NCI-H446 treated with DMSO at 0.1 percent for 48 hours (cell line): ENCODE measurements at regions not wholly inside any gene's neighbourhood (a gene's known extent, or its start where the extent isn't known, plus 50 kb on each side); places are given as distances from the start of the nearest gene placed in this dataset.
"Not testable (repeated sequence)": the region's sequence is repeated elsewhere in the genome, so short reads cannot be mapped to it uniquely, and the experiment has no call there.

ENCODE experiments used
- DNase-seq: peaks from one replicate; lab custom pipeline; 2025; lab: John Stamatoyannopoulos, UW

DNA sequence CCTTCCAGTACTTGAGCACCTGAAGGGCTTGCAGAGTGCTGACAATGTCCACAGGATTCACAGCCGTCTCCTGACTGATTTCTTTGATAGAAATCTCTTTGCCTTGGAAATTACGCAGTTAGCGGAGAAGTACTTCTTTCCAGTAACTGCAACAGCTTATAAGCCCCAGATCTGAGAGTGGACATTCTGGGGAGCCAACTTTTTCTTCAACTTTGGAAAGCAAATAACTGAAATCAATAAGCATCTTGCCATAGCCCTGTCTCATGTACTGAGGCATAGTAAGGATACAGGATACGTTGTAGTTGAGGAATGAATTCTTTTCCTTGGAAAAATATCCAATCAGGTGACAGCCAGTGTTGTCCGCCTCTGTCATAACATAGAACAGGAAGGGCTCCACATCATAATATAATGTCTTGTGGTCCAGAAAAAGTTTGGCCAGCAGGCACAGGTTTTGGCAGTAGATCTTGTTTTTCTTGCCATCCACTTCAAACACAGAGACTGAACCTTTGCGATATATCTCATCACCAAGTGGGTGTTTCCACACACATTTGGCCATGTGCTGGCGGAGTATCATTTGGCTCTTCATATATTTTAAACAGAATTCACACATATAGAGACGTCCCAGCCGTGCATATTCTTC is 711.1 kb upstream of the DIAPH2 start:
- DNase-seq: peak; percentile 26

DNA sequence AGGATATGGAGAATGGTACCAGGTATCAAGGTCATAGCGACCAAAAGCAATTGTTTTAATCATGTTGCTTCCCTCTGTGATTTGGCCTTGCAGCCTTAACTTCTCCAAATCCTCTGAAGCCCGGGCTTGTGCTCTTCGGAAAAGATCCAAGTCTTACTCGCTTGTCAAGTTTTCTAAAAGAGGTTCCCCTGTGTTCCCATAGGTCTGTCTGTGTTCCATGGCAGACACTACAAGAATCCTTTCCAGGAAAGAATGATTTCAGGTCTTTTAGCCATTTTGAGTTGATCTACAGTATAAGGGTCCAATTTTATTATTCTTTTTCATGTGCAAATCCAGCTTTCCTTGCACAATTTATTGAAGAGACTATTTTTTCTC is 710.6 kb upstream of the DIAPH2 start:
- no peak for DNase-seq

DNA sequence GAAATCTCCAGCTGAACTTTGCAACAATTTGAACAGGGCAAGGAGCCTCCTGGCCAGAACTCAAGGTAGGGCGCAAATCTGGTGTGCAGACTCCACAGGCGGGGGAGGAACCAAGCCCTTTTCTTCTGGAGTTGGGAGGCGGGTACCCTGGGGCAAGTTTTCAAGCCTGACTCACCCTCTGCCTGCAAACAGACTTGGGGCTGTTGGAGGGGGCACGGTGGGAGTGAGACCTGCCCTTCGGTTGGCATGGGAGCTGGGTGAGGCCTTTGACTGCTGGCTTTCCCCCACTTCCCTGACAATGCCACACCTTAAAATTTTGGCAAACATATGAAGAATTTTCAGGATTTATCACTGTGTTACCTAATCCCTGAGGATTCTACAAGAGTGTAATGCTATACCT is 709.8 kb upstream of the DIAPH2 start:
- no peak for DNase-seq

DNA sequence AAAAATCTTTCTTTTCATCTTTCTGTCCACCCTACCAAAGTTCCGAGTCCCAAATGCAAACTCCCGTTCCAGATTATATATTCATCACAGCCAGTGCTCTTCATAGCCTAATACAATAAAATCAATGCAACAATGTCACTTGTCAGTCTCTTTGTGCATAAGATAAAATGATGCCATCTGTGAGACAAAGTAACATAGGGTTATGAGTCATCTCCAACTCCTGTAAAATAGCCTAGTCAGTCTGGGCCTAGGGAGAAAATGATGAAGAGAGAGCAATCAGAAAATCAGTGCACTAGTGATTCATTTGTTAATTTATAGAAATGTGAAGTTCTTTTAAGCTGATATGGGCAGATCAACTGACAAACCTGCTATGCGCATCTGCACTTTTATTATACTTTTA is 689.1 kb upstream of the DIAPH2 start:
- DNase-seq: no peak

DNA sequence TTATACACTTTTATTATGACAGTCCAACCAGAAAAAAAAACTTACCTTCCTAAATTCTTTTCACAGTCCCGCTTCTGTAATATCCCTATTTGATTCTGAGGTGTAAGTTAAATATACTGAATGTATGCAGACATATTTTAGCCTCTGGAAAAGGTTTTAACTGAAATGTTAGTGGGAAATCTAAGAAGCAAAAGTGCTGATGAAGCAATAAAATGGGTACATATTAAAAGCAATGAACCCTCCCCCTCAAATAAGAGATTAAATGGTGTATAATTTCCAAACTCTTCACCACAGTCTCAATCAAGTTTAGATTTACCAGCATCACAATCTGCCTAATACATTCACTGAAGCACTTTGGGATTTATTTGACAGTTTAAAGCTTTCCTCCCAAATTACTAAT is 688.3 kb upstream of the DIAPH2 start:
- DNase-seq: no peak

DNA sequence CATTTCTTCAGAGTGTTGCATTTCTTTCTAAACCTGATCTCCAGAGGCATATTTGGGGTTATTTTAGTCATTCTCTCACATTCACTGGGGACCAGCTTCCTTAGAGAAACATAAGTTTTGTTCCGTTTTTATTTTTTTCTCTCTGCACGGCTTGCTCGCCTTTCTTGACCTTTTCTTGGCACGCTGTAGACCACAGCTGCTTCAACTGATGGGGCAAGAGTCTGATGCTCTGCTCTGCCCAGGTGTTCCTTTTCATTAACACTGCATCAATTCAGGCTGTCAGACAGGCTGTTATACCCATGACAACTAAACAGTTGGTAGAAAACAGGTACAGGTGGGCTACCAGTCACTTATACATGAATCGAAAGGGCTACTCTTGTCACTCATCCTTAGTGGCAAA is 682.2 kb upstream of the DIAPH2 start:
- DNase-seq: no peak

DNA sequence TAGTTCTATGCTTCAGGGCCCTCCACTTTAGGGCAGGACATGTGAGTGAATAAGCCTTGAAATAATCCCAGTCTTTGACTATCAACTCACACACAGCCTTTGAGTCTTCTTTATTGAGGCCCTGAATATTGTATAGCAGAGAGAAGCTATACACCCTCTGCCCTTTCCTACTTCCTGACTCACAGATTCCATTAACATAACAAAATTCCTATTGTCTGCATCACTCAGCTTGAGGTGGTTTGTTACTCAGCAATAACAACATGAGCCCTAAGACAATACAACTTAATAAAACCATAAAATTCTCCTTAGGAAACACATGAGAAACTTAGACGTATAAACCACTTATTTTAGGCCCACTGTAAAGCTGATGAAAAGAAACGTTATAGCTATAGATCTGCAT is 680.3 kb upstream of the DIAPH2 start:
- no peak for DNase-seq

DNA sequence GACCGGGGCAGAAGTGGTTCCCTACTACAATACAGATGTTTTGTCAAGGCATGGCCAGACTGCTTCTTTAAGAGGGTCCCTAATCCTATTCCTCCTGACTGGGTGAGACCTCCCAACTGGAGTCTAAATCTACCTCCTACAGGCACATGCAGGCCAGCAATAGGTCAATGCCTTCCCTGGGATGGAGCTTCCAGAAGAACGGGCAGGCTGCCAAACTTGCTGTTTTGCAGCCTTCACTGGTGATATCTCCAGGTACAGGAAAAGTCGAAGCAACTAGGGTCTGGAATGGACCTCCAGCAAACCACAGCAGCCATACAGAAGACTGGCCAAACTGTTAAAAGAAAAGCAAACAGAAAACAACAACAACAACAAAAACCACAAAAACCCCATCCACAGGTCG is 678.4 kb upstream of the DIAPH2 start:
- no peak for DNase-seq

DNA sequence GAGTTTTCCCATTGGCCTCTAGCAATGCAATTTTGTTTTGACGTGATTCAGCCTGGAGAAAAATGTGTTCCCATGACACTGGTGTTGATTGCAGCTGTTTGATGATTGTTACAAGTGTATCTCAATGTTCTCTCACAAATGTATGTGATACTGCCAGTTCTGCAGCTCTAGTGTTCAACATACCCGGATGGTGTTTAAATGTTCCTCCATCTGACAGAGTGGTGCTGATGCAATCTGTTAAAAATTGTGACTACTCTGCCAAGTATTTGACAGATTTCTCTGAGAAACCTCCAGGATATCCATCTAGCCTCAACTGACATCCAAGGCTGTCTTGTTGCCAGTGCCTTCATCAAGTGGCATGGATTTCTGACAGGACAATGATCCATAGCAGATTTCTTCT is 657.2 kb upstream of the DIAPH2 start:
- DNase-seq: peak; percentile 81

DNA sequence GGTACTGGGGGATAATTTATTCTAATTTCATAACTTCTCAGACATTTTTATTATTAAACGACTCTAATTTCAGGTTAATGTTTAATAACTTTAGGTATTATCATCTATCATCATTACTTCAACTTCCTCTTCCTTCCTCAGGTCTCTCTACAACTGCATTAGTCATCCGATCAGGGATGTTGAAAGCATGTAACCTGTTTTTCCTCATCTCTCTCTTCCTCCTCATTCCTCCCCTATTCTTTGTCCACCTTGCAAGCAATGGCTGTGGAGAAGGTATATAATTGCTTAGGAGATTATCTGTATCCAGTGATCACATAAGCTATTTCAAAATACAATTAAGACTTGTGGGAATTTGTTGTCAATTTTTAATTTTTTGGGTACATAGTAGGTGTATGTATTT is 632.6 kb upstream of the DIAPH2 start:
- no peak for DNase-seq

DNA sequence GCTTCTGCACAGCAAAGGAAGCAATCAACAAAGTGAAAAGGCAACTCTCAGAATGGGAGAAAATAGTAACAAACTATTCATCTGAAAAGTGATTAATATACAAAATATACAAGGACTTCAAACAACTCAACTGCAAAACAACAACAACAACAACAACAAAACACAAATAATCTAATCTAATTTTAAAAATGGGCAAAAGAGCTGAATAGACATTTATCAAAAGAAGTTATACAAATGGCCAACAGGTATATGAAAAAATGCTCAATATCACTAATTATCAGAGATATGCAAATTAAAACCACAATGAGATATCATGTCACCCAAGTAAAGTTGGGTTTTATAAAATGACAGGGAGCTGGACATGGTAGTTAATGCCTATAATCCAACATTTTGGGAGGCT is 602.8 kb upstream of the DIAPH2 start:
- no peak for DNase-seq

DNA sequence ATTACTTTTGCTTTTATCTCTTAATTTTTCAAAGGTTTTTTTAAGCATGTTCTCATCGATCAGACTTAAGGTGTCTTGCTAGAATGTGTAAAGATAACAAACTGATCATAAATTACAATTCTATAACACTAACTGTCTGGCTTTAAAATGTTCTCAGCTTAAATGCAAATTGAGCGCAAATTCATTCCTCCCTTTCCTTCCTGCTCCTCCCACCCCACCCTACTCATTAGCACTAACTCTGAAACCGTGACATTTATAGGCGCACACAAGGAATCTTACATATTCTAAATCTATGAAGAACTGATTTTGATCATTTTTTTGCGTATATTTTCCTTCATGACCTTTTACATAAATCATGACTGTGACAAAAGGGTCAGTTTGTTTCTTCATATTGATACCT is 590.0 kb upstream of the DIAPH2 start:
- no peak for DNase-seq

DNA sequence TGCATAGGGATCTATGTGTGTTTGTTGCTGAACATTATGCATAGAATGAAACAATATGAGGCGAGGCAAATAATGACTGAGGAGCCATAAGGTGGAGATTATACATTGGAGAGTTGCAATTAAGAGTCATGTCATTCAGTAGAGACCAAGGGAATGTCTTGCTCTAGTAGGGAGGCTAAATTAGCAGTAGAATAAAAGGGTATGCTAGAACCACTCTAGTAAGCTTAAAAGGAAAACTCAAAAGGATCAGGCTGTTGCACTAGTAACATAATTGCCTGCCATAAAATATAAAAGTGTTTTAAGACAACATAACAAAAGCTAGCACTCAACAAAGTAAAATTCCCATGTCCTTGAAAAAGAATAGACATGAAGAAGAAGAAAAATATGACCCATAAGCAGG is 586.2 kb upstream of the DIAPH2 start:
- no peak for DNase-seq

DNA sequence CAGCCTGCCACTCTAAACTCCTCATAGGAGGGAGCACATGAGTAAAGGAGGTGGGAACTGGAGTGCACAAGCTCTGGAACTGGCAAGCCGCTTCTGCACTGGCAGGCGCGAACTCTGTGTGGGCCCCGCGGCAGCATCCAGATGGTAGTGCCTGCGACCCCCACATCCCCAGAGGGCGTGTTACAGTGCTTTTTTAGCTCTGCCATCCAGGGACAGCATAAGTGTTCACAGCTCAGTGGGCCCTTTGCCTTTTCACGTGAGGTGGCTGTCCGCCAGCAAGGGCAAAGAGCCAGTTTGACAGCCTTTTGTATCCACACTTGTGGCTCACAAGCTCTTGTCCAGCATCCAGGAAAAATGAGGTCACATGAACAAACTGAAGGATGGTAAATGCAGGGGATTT is 581.6 kb upstream of the DIAPH2 start:
- peak; percentile 97 for DNase-seq

DNA sequence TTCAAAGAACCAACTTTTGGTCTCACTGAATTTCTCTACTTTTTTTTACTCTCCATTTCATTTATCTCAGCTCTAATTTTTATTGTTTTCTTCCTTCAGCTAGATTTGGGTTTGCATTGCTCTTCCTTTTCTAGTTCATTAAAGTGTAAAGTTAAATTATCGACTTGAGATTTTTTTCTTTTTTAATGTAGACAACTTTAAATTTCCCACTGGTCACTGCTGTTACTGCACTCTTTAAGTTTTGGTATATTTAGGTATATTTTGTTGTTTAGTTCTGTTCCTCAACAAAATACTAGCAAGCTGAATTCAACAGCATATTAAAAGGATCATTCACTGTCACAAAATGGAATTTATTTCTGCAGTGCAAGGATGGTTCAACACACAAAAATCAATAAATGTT is 572.0 kb upstream of the DIAPH2 start:
- no peak for DNase-seq

DNA sequence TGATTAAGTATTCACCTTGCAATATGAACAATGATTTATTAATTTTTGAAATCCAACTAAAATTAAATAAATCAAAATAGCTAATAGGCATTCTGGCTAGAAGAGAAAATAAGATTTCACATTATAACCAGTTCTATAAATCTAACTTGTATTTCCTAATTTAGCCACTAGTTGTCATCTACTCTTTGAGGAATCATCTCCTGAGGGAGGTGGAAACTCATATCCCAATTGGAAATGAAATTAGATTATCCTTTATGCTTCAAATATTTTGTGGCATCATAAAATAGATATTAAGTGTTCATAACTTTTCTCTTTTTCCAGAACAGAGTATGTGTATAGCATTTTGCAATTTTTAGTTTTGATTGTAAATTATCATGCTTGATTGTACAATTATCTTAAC is 558.5 kb upstream of the DIAPH2 start:
- no peak for DNase-seq

DNA sequence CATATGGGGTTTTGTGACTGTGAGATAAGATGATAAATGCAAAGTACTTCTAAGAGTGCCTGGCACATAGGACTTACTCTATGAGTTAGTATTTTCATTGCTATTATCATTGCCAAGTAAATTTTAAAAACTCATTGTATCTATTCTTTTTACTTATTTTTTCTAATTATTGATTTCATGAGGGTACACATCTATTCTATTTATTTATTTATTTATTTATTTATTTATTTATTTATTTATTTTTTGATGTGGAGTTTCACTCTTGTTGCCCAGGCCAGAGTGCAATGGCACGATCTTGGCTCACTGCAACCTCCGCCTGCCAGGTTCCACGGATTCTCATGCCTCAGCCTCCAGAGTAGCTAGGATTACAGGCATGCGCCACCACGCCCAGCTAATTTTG is 556.6 kb upstream of the DIAPH2 start:
- DNase-seq: not testable (repeated sequence)

DNA sequence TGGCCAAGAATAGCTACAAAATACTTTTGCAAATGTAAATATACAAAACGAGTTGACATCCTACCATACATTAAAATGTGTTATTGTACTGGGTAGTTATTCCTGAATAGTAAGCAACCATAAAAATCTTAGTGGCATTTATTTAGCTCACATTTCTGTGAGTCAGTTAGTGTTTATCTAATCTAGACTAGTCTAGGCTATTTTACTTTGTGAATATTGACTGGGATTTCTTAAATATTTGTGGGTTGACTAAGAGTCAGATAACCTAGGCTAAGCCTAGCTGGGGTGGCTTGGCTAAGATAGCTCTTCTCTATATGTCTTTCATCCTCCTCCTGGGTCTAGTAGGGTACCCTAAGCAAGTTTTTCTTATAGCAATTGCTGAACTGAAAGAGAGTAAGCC is 543.8 kb upstream of the DIAPH2 start:
- DNase-seq: no peak

DNA sequence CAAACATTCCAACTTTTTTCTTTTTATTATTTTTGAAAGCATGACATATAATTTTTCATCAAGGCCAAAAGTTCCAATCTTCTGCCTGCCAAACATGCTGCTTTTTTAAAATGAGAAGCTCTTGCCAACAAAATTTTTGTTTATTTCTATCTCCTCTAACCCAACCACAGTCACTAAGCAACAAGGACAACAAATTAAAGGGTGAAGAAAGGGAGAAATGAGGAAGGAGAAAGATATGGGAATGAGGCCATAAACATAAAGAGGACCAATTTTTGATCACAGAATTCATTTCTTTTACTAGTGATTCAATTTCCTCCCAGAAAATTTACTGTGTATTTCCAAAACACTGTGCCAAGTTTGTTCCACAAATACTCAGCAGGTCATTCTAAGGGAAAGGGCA is 537.0 kb upstream of the DIAPH2 start:
- peak; percentile 63 for DNase-seq

DNA sequence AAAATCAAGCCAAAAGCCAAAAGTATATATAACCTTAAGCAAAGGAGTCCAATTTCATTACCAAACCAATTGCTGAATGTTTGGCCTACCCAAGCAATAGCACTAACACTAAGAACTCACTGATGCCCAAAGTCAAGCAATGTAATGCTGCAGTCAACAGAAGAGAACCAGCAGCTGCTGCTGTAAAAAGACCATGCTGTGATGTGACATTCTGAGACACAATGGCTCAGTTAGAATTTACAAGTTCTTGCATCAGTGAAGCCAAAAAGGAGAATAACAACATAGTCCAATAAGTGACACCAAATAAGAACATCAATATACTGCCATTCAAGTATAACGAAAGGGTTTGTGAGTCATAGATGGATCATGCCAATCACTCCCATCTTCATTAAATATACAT is 514.0 kb upstream of the DIAPH2 start:
- DNase-seq: peak; percentile 47

DNA sequence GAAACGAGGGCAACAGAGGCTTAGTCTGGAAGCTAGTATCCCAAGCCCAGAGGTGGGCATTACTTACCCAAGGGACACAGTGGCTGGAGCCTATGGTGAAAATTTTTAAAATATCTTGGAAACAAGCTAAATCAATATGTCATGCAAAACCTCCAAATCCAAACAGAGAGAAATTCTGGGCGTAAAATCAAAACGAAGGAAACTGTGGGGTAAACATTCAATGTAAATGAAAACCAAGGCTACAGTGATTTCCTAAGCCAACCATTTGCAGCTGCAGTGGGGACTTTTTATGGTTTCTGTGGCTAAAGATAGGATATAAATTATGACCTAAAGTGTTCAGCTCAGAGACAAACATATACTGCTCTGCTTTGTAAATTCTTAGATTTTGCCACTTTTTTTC is 507.7 kb upstream of the DIAPH2 start:
- DNase-seq: no peak

DNA sequence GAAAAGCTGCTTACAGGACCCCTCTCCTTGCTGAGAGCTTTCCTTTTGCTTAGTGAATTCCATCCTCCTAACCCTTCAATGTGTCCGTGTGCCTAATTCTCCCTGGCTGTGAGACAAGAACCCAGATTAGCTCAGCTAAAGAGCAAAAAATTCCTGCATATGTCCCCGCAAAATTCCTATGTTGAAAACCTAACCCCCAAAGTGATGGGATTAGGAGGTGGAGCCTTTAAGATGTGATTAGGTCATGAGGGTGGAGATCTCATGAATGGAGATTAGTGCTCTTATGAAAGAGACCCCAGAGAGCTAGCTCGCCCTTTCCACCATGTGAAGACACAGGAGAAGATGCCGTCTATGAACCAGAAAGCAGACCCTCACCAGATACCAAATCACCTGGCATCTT is 503.0 kb upstream of the DIAPH2 start:
- no peak for DNase-seq

DNA sequence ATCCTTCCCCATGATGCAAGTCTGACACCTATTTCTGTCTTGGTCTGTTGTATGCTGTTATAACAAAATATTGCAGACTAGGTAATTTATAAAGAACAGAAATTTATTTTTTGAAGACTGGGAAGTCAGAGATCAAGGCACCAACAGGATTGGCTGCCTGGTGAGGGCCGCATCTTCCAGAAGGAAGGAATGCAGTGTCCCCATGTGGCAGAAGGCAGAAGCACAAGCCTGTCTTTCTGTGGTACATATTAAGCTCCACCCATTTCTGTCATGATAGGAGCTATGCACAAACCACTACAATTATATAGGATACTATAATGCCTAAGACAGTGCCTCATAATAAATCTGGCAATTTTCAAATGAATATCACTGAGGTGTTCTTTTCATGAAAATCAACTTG is 502.3 kb upstream of the DIAPH2 start:
- DNase-seq: peak; percentile 35

DNA sequence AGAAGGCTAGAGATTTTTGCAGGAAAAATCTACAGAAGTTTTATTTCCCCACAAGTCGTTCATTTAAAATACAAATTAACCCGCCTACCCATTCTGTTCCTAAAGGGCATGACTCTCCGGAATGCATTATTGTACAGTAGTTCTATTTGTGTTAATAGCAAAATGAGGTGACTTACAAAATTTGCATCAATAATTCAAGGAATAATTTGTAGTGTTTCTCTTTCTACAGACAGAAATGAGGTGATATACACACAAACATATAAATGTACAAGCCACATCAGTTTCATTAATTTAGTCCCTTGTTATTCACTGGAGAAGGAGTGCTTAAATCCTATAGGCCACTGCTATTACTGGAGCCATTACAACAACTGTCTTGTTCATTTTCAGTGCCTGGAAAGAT is 501.3 kb upstream of the DIAPH2 start:
- no peak for DNase-seq

DNA sequence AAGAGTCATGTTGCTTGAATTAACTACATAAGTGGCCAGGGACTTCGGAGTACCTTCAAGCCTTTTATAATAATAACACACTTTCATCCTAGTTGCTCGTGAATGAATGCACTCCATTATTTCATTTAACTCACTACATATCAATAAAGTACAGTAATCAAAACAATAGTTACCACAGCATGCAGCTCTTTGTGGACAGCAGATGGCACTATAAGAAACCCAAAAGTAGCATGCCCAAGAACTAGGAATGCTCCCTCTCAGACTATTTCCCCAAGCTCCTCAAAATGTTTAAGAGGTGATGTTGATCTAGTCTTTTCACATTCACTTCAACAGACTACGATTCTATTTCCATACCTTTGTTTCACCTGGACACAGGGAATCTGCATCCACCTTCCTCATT is 500.8 kb upstream of the DIAPH2 start:
- peak; percentile 11 for DNase-seq
